ENCODE measurements at regions not wholly inside any gene's neighbourhood (a gene's known extent, or its start where the extent isn't known, plus 50 kb on each side); places are given as distances from the start of the nearest gene placed in this dataset.

DNA sequence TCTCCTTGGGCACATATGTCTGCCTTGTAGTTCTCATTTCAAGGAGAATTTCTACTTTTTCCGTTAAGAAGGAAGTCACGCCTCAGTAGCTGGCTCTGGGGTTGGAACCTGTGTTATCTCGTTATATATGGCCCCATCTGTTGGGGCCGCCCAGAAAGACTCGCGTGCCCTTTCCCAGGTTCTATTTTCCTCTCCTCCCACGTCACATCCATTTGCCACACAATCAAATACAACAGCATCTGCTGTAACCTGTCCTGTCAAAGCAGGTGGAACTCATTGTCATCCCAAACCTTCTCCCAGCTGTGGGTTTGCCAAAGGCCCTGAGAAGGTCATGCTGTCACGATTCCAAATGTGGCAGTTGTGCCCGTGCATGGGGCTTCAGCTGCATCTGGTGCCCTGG is 213.1 kb upstream of the ZBED5 start:
- TF ChIP-seq, protein P1, sequence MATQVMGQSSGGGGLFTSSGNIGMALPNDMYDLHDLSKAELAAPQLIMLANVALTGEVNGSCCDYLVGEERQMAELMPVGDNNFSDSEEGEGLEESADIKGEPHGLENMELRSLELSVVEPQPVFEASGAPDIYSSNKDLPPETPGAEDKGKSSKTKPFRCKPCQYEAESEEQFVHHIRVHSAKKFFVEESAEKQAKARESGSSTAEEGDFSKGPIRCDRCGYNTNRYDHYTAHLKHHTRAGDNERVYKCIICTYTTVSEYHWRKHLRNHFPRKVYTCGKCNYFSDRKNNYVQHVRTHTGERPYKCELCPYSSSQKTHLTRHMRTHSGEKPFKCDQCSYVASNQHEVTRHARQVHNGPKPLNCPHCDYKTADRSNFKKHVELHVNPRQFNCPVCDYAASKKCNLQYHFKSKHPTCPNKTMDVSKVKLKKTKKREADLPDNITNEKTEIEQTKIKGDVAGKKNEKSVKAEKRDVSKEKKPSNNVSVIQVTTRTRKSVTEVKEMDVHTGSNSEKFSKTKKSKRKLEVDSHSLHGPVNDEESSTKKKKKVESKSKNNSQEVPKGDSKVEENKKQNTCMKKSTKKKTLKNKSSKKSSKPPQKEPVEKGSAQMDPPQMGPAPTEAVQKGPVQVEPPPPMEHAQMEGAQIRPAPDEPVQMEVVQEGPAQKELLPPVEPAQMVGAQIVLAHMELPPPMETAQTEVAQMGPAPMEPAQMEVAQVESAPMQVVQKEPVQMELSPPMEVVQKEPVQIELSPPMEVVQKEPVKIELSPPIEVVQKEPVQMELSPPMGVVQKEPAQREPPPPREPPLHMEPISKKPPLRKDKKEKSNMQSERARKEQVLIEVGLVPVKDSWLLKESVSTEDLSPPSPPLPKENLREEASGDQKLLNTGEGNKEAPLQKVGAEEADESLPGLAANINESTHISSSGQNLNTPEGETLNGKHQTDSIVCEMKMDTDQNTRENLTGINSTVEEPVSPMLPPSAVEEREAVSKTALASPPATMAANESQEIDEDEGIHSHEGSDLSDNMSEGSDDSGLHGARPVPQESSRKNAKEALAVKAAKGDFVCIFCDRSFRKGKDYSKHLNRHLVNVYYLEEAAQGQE (IDR thresholded peaks at IDR 0.05; ENCODE audit: low read depth) = no peak

DNA sequence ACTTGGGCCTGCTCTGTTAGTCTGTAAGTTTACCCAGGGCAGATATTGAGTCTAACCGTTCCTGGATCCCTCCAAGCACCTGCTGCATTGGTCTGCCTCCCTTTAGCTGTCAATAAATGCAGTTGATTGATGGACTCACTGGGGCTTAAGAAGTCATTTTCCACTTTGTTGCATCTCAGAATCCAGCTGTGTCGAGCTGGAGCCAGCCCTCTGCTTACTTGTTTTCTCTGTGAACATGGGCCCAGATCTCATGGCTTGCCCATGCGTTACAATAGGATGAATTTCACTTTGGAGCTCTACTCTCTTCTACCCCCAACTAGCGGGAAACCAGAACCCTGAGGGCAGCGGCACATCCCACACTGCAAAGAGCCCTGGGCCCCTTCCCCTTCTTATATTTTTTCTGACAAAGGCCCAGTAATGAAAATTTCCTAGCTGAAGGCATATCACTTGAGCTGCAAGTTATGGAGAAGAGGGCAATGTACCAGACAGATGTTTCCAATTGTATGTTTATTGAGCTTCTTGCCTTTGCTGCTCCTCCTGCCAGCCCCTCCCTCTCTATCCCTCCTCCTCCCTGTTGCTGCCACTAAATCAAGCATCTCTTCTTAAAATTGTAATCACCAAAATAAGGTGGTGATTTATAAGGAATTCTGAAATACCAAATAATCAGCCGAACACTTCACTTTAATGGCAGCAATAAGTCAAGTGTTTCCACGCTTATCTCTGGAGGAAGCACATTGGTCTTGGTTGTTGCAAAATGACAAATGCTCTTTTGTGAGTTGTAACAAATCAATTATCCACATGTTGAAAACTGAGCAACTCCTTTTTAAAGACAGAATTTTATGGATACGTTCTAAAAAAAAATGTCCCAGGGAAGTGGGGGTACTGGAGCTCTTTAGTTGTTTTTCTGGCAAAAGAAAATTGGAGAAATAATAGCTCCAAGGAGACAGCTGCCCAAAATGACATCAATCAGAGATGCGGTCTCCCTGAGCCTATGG is 212.3 kb upstream of the ZBED5 start:
- TF ChIP-seq ZBTB7A (IDR thresholded peaks at IDR 0.05; ENCODE audit: low read depth) (no peak), NFIC (IDR thresholded peaks at IDR 0.05) (no peak), CEBPB (IDR thresholded peaks at IDR 0.05) (no peak), EP300 (IDR thresholded peaks at IDR 0.05; ENCODE audit: borderline replicate concordance) (no peak), EGR1 (IDR thresholded peaks at IDR 0.05) (no peak), YY1 (IDR thresholded peaks at IDR 0.05; ENCODE audit: low read depth) (no peak), TCF12 (IDR thresholded peaks at IDR 0.05; ENCODE audit: low read depth) (no peak), TEAD4 (IDR thresholded peaks at IDR 0.05) (no peak)
- TF ChIP-seq, protein P1 (IDR thresholded peaks at IDR 0.05; ENCODE audit: low read depth) = no peak
- TF ChIP-seq, protein P2, sequence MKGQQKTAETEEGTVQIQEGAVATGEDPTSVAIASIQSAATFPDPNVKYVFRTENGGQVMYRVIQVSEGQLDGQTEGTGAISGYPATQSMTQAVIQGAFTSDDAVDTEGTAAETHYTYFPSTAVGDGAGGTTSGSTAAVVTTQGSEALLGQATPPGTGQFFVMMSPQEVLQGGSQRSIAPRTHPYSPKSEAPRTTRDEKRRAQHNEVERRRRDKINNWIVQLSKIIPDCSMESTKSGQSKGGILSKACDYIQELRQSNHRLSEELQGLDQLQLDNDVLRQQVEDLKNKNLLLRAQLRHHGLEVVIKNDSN (IDR thresholded peaks at IDR 0.05) = no peak

DNA sequence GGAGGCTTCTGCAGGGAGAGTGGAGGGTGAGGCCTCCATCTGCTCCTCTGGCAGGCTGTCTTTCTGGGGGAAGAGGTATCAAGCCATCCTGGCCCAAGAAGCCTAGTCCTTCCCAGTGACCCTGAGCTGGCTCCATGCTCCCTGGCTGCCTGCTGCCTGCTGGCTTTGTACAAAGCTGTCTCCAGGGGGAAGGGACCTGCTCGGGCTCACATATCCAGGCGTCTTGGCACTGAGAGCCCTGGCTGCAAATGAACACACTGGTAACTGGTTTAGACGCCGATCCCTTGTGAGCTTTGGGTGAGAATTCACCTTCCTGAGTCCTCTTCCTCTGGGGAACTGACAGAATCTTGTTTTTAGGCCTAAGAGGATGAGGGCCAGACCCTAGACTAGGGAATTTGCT is 210.3 kb upstream of the ZBED5 start:
- TF ChIP-seq ZBTB7A (IDR thresholded peaks at IDR 0.05; ENCODE audit: low read depth) (no peak), NFIC (IDR thresholded peaks at IDR 0.05) (no peak), RAD21 (IDR thresholded peaks at IDR 0.05; ENCODE audit: low read depth) (no peak), TCF12 (IDR thresholded peaks at IDR 0.05; ENCODE audit: low read depth) (no peak), TAF1 (IDR thresholded peaks at IDR 0.05; ENCODE audit: low read depth) (no peak), EP300 (IDR thresholded peaks at IDR 0.05; ENCODE audit: borderline replicate concordance) (no peak), CEBPB (IDR thresholded peaks at IDR 0.05) (no peak), YY1 (IDR thresholded peaks at IDR 0.05; ENCODE audit: low read depth) (no peak), CREB1 (IDR thresholded peaks at IDR 0.05; ENCODE audit: low read depth) (no peak), TEAD4 (IDR thresholded peaks at IDR 0.05) (no peak), EGR1 (IDR thresholded peaks at IDR 0.05) (no peak), FOXM1 (IDR thresholded peaks at IDR 0.05; ENCODE audit: borderline replicate concordance, low read depth) (no peak)
- TF ChIP-seq, protein P1 (IDR thresholded peaks at IDR 0.05; ENCODE audit: low read depth) = no peak
- TF ChIP-seq, protein P3, sequence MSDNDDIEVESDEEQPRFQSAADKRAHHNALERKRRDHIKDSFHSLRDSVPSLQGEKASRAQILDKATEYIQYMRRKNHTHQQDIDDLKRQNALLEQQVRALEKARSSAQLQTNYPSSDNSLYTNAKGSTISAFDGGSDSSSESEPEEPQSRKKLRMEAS (IDR thresholded peaks at IDR 0.05) = no peak
- TF ChIP-seq, protein P2 (IDR thresholded peaks at IDR 0.05) = no peak

DNA sequence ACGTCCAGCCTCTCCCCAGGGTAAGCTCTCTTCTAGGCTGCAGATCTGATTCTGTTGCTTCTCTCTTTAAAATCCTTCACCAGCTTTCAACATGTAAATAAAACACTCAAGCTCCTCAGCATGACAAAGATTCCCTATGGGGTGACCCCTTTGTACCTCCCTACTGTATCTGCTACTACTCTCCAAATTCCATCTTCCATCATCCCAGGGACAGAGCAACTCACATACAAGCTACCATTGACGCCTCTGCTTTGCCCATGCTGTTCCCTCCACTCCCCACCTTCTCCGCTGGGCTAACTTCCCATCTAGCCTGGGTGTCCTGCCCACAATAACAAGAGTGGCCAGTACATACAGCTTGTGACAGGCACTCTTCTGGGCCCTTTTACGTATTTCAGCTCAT is 207.5 kb upstream of the ZBED5 start:
- TF ChIP-seq TAF1 (IDR thresholded peaks at IDR 0.05; ENCODE audit: low read depth) = no peak
- TF ChIP-seq, protein P3 (IDR thresholded peaks at IDR 0.05) = no peak
- TF ChIP-seq, protein P2 (IDR thresholded peaks at IDR 0.05) = no peak
- TF ChIP-seq TCF12 (IDR thresholded peaks at IDR 0.05; ENCODE audit: low read depth) = no peak
- no peak for TF ChIP-seq CEBPB (IDR thresholded peaks at IDR 0.05)
- TF ChIP-seq YY1 (IDR thresholded peaks at IDR 0.05; ENCODE audit: low read depth) = no peak
- TF ChIP-seq ZBTB7A (IDR thresholded peaks at IDR 0.05; ENCODE audit: low read depth) = no peak

Measured in Ishikawa (cell line).